SK-MEL-5 (cell line): ENCODE measurements at regions not wholly inside any gene's neighbourhood (a gene's known extent, or its start where the extent isn't known, plus 50 kb on each side); places are given as distances from the start of the nearest gene placed in this dataset.
"Not testable (repeated sequence)": the region's sequence is repeated elsewhere in the genome, so short reads cannot be mapped to it uniquely, and the experiment has no call there.

ENCODE experiments used
- DNase-seq: peaks from one replicate; pipeline ENCODE4 v3.0.0-alpha.2; 2016; ENCODE audit warnings: low read depth, low spot score
- in situ Hi-C: cut with HindIII; loops from 2 replicates; pipeline ENCODE4 v1.10.0; 2016; ENCODE audit warnings: low sequenced_read_pairs, high pct_unique_total_duplicates, low pct_unique_long_range_greater_than_20kb

DNA sequence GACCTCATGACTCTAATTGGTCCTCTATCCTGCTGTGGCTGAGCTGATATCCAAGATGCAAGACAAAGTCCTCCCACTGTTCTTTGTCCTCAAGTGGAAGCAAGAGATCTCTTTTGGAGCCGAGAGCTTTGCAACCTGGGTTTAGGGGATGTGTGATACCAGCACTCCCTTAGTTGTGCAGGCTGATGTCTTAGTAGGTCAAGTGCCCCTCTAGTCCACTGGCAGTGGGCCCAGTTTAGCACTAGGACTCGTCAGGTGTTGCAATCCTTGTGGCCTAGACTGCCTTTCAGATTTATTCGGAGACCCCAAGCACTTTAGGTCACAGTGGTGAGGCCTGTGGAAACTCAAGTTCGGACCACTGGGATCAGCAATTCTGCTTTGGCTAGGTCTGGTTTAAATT lies 64.0 kb downstream of the GPRASP3 start:
- no peak for DNase-seq
- in situ Hi-C loops, result no loop called here

DNA sequence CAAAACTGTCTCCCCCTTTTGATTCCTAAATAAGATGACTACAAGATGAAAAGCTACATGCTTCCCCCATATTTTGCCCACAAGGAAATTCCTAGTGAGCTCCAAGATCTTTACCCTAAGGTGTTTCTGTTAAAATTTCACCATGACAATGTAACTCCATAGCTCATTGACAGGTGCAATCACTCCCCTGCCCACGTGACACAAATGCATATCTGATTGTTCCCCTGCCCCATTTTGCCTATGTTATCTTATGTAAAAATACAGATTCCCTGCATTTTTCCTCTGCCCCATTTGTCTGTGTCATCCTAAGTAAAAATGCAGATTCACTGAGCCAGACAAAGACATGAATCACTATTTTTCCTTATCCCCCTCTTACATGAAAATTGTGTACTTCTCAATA lies 66.7 kb downstream of the GPRASP3 start:
- in situ Hi-C loops, result no loop called here

DNA sequence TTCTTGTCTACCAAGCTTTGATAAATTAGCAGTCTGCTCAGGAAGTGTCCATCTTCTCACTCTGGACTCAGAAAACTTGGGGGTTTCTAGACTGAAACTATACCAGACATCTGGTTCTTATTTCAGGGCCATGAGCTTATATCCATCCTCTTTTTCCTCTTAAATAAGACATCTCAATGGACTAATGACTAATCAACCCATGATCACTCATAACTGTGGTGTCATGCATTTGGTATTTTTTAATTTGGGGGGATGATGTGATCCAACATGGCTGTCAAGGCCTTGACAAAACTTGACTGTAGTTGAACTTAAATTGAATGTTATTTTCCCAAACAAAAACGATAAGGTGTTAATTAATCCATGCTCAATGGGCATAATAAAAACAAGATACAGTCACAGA lies 87.8 kb downstream of the GPRASP3 start:
- DNase-seq, result no peak
- in situ Hi-C loops, result no loop called here

More for the DNA sequence above, 66.7 kb downstream of the GPRASP3 start:
- DNase-seq, result no peak

DNA sequence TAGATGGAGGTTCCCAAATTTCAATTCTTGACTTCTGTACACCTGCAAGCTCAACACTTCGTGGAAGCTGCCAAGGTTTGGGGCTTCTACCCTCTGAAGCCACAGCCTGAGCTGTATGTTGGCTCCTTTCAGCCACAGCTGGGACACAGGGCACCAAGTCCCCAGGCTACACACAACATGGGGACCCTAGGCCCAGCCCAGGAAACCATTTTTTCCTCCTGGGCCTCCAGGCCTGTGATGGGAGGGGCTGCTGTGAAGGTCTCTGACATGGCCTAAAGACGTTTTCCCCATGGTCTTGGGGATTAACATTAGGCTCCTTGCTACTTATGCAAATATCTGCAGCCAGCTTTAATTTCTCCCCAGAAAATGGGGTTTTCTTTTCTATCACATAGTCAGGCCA lies 97.7 kb downstream of the GPRASP3 start:
- in situ Hi-C loops, DNase-seq: not testable (repeated sequence)

DNA sequence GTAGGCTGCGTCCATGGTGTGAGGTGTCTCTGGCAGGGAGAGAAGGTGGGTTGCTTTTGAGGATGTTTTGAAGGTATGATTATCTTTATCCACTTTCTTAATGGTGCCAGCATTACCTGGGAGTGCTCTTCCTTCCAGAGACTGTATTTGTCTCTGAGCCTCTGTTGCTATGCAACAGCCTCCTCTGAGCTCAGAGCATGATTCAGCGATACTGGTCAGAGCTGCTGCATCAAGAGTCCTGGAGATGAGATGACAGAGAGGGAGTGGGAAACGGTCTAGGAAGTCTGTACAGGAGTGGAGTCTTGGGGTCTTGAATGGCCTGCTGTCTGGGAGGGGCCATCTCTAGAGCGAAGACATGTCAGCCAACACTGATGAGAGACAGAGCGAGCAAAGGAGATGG lies 104.4 kb upstream of the RAB40AL start:
- in situ Hi-C loops, result no loop called here
- no peak for DNase-seq

DNA sequence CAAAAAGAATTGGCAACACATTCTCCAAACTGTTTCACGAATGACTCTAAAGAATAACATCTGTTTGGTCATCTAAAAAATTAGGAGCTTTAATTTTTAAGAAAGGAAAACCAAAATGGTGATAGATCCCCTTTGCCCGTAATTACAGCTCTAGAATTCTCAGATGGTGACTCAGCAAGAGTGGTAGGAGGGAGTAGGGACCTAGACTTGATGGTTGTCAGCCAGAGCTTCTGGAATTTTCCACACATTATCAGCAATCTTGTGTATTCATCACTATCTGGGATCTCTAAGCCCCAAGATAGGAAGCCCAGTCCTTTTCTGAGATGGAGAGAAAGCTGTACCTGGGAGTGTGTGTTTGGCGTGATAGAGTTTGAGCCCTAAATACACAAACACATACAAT lies 103.9 kb upstream of the RAB40AL start:
- no peak for DNase-seq
- in situ Hi-C loops, result no loop called here

DNA sequence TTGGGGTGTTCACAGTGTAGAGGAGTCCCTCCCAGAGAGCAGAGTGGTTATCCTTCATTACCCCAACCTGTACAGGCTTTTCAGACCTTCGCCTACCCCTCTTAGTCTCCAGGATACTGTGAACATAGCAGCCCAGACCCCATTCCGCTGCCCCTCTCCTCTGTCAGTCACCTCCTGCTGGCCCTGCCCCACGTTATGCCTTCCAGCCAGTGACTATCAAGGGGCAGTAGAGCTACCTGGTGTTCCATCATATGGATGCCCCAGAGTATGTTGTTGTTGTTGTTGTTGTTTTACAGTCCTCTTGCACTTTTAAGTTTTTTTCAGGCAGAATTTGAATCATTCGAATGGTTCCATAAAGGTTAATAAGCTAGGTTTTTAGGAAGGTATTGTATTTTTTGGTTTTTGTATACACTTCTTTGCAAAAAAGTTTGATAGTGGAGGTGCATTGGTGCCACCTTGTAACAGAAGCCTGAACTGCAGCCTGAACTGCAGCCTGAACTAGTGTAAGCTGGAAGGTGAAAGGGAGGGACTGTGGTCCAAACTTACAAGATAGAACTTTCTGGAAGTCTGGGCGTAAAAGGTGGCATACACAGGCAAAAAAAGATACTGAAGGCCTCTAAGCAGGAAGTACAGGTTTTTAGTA lies 101.4 kb upstream of the RAB40AL start:
- DNase-seq, result peak; percentile 48
- in situ Hi-C loops, result no loop called here

DNA sequence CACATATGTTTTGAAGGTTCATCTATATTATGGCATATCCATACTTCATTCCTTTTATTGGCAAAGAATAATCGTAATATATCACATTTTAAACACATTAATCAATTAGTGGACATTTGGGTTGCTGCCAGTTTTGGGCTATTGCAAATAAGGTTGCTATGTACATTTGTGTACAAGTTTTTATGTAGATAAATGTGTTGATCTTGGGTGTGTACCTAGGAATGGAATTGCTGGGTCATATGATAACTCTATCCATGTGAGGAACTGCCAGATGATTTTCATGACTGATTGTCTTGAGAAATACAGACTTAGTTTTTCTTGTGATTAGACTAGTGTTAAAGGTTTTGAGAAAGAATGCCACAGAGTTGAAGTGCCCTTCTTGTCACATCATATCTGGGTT lies 99.2 kb upstream of the RAB40AL start:
- DNase-seq, result no peak
- in situ Hi-C loops, result no loop called here

DNA sequence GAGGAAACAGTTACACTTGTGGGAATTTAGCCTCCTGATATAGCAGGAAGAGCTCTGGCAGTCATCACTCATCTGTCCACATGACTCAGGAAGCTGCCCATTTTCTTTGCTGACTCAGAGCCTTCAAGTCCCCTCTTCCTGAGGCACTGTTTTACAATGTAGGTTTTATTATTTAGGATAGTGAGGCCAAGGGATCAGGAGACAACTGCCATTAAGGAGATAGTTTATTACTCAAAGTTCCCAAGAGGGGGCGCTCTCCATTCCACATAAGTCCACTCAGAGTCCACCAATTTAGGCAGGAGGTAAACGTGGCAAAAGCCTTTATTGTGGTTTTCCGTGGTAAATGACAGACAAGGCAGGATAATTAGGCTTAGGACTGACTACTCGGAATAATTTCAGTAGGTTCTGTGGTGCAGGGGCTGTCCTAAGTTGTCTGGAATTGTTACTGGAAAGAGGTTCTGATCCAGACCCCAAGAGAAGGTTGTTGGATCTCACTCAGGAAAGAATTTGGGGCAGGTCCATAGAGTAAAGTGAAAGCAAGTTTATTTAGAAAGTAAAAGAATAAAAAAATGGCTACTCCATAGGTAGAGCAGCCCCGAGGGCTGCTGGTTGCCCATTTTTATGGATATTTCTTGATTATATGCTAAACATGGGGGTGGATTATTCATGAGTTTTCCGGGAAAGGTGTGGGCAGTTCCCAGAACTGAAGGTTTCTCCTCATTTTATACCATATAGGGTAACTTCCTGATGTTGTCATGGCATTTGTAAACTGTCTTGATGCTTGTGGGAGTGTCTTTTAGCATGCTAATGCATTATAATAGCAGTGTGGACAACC lies 96.0 kb upstream of the RAB40AL start:
- DNase-seq, result peak; percentile 72
- in situ Hi-C loops, result no loop called here

DNA sequence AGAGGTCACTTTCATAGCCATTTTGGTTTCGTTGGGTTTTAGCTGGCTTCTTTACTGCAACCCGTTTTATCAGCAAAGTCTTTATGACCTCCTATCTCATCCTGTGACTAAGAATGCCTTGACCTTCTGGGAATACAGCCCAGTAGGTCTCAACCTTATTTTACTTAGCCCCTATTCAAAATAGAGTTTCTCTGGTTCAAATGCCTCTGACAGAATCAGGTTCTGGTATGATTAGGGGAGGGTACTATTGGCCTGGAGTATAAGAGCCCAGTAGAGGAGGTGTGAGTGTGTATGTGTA lies 95.4 kb upstream of the RAB40AL start:
- in situ Hi-C loops, result no loop called here

DNA sequence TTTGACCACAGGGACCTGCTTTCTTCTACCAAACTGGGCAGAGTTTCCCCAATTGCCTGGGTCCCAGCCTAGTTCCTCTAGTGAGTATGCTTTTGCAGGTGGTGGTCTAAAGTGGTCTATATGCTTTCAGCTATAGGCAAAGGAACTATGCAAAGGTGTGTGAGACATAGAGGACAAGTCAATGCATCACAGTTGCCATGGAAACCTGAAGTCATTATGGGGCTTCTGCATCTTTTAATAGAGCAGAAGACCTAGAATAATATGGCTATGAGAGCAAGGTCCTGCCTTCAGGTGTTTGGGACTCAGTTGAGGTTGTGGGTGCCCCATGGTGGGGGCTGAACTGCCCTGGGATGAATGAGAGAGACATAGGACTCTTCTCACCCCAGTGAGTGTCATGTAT lies 92.1 kb upstream of the RAB40AL start:
- DNase-seq, result no peak
- in situ Hi-C loops, result no loop called here

More for the DNA sequence above, 95.4 kb upstream of the RAB40AL start:
- DNase-seq, result no peak

DNA sequence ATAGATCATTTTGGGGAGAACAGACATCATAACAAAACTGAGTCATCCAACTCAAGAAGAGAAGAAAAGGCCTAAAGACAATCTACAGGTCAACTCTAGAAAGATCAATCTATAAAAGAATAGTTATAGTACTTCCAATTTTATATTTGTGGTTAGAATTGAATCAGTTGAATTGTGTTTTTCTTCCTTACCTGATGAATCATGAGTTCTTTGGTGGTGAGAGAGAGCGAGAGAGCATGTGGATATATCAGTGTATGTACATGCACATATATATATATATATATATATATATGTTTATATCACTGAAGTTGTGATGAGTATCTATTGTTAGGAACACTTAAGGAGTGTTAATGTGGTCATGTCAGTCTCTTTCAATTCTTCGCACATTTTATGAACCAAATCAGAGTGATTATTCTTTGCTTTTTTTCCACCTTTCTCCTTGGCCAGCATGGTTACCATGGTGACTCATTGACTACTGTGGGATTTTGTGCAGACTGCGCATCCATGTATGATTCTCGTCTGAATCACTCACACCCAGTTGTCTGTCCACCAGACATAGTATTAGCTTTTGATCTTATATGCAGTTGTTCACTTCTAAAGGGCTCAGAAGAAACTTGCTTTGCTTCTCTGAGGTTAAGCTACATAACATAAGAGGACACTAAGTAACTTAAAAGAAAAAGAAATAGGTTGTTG lies 90.4 kb upstream of the RAB40AL start:
- in situ Hi-C loops, result no loop called here
- no peak for DNase-seq

DNA sequence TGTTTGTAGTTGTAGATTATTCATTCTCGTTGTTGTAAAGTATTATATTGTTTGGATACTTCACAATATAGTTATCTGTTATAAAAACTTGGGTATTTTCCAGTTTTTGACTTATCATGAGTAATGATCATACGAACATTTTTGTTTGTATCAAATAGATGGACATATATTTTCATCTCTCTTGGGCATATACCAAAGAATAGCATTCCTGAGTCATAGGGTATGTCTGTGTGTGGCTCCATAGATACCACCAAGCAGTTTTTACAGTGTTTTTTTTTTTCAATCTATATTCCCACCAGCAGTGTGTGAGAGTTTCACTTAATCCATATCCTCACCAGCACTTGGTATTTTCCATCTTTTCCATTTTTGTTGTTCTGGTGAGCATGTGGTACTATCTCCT lies 89.7 kb upstream of the RAB40AL start:
- no peak for DNase-seq
- in situ Hi-C loops, result no loop called here

DNA sequence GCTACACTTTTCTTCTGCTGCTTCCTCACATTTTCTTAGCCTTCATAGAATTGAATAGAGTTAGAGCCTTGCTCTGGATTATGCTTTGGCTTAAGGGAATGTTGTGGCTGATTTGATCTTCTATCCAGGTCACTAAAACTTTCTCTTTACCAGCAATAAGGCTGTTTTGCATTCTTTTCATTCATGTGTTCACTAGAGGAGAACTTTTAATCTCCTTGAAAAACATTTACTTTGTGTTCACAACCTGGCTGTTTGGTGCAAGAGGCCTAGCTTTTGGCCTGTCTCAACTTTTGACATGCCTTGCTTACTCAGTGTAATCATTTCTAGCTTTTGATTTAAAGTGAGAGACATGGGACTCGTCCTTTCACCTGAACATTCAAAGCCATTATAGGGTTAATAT lies 87.7 kb upstream of the RAB40AL start:
- no peak for DNase-seq
- in situ Hi-C loops, result no loop called here

DNA sequence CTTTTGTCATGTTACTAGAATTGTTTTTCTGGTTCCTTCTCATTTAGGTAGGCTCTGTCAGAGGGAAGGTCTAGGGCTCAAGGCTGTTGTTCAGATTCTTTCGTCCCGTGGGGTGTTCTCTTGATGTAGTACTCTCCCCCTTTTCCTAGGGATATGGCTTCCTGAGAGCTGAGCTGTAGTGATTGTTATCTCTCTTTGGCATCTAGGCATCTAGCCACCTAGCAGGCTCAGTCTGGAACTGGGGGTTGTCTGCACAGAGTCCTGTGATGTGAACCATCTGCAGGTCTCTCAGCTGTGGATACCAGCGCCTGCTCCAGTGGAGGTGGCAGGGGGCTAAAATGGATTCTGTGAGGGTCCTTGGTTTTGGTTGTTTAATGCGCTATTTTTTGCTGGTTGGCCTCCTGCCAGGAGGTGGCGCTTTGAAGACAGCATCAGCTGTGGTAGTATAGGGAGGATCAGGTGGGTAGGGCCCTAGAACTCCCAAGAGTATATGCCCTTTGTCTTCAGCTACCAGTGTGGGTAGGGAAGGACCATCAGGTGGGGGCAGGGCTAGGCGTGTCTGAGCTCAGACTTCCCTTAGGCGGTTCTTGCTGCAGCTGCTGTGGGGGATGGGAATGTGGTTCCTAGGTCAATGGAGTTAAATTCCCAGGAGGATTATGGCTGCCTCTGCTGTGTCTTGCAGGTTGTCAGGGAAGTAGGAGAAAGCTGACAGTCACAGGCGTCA lies 78.1 kb upstream of the RAB40AL start:
- in situ Hi-C loops, DNase-seq: not testable (repeated sequence)

DNA sequence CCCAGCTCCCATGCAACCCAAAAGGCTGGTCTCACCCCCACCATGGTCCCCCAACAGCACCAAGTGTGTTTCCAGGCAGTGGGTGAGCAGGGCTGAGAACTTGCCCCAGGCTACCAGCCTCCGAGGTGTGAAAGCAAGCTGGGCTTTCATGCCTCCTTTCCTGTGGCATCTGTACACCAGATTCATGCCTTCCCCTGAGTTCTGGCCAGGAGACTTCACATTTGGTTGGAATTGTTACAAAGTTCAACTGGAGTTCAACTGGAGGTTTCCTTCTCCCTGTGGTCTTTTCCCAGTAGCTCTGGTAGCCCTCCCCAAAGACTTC lies 77.6 kb upstream of the RAB40AL start:
- no peak for DNase-seq
- in situ Hi-C loops, result no loop called here

DNA sequence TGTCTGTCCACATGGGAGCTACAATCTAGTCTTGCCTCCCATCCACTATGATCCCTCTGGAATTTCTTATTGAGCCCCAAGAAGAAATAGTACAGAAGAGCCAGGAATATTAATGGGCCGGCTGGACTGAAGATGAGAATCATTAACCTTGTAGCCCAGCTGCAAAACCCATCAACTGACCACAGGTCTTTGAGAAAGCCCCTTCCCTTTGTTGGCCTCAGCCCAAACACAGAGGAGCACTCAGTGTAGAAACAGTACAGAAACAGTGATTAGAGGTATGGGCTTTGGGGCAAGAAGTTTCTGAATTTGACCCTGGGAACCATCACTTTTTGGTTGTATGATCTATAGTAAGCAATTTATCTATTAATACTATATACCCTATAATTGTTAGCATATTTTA lies 76.8 kb upstream of the RAB40AL start:
- in situ Hi-C loops, result no loop called here

DNA sequence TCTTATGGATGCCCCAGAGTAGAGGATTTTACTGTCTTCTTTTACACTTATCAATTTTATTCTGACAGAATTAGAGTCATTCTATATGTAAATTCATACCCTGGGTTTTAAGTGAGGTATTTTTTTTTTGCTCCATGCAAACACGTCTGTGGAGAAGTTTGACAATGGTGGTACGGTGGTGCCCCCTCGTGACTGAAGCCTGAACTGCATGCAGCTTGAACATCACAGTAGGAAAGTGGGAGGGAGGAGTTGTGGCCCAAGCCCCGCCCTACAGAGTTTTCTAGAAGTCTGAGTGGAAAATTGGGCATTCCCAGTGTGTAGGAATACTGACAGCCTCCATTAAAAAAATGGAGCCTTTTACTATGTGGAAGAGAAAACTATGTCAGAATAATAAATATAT lies 73.3 kb upstream of the RAB40AL start:
- in situ Hi-C loops, result no loop called here

More for the DNA sequence above, 76.8 kb upstream of the RAB40AL start:
- no peak for DNase-seq

More for the DNA sequence above, 73.3 kb upstream of the RAB40AL start:
- DNase-seq, result peak; percentile 76
